GM21423 (cell line): ENCODE measurements at regions not wholly inside any gene's neighbourhood (a gene's known extent, or its start where the extent isn't known, plus 50 kb on each side); places are given as distances from the start of the nearest gene placed in this dataset.

ENCODE experiments used
- ATAC-seq: cut with Tn5 transposase; IDR thresholded peaks from one replicate; pipeline ENCODE4 v1.9.1; 2021; ENCODE audit warnings: mild to moderate bottlenecking, moderate library complexity; ENCODE audit not compliant: unreplicated experiment

DNA sequence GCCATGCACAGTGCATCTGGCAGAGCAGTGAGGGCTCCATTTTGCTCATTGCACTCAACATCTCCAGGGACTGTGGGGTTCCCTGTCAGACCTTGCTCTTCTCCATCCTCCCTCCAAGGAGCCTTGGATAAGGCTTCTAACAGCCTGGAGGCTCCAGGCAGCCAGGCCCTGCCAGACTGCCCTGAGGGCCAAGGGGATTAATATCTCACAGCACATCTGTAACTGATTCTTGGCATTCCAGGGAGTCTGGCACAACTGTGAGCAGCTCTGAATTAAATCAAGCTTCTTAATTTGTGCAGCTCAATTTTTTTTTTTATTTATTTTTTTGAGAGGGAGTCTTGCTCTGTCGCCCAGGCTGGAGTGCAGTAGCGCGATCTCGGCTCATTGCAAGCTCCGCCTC, 224.5 kb upstream of the PGRMC2 start:
- no peak for ATAC-seq

DNA sequence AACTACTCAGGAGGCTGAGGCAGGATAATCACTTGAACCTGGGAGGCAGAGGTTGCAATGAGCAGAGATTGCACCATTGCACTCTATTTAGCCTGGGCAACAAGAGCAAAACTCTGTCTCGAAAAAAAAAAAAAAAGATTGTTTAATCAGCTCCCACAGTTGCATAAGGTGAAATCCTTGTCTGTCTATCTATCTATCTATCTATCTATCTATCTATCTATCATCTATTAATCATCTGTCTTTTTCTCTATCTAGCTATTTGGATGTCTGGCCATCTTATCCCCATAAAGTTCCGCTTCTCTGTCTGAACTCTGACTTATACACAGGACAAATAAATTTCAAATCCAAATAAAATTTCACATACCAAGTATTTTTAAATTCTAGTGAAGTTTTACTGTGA, 223.2 kb upstream of the PGRMC2 start:
- ATAC-seq = no peak

DNA sequence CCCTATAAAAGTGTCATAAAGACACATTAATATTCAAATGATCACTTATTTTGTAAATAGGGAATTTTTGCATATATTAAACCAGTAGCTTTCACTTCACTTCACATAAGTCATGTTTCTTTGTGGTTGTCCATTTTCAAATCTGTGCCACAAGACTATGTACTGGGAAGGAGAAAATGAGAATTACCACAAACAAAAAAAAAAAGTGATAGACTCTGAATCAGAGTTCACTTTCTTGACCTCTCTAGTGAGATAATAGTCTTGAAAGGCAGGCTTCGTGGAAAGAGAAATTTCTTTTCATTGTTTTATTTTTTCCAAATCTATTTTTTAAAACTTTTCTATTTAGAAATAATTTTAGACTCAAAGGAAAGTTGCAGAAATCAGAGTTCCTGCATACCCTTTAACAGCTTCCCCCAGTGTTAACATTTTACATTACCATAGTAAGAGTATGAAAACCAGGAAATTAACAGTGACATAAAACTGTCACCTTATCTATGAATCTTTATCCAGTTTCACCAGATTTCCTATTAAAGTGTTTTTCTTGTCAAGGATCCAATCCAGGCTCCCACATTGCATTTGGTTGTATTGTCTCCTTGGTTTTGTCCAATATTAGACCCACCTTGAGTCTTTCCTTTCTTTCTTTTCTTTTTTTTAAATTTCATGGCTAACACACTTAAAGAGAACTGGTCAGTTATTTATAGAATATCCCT, 215.4 kb upstream of the PGRMC2 start:
- no peak for ATAC-seq

DNA sequence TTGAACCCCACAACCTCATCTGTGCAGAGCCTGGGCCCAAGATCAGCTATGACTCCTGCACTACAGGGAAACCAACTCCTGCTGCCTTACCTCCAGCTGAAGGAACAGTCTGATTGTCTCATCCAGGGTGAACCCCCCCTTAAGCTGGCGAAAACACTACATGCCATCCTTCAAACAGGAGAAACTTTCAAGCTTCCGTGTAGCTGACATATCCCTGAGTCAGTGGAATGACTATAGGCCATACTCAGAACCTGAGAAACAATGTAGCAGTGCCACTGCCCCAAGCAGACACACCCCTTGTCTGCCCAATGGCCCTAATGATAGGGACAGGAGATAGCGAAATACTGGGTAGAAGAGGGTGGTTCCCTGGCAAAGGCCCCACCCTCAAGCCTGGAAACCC, 213.6 kb upstream of the PGRMC2 start:
- ATAC-seq = no peak

DNA sequence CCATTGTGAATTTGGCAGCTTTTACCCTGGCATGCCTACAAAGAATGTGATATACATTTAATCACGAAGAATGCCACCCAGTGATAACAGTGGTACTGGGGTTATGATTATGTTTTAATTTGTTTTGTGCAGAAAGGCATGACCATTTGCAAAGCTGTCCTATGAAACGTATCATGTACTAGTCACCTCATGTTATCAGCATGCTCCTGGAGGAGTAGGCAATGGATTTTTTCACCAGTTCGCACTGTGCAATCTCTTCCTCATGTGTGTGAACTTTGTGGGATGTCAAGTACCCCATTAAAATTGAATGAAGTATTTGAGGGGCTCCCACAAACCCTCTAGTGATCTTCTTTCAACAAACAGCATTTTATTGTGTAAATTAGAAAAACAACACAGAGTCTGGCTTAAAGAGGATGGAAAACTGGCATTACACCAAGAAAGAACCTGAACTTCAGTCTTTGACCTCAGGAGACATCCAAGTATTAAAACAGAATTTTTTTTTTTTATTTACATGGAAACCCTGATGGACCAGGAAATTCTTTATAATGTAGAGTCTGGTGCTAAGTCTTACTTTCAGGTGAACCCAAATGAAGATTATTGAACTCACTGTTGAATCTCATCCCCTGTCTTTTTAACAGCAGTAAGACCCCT, 200.6 kb upstream of the PGRMC2 start:
- ATAC-seq = no peak

DNA sequence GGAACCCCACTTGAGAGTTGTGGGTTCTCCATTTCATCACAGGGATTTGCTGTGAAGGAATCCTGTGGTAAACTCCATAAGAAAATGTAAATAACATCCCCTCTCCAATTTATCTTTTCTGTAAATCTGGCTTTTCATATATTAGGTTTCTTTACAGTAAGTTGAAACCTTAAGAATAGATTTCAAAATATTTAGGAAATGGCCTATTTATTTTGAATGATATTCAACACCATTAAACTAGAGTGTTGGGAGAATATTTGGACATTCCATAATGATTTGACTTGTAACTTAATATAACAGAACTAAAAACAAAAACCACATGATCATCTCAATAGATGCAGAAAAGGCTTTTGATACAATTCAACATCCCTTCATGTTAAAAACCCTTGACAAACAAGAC, 197.3 kb upstream of the PGRMC2 start:
- ATAC-seq = no peak

DNA sequence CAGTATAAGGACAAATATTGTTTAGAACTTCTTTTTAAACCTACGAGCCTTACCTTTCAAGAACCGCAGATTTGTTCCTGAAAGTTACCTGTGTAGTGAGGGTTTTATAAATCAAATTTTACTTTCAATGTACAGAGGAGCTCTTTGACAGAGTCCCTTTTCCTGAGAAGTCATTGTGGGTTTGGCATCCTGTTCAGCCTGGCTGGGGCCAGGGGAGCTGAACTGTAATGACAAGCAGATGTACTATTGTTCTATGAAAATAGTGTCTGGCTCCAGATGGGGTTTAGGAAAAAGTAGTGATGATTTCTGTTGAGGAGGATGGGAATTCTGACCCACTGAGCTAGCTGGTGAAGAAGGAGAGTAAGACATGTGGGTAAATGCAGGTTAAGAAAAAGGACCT, 196.2 kb upstream of the PGRMC2 start:
- no peak for ATAC-seq

DNA sequence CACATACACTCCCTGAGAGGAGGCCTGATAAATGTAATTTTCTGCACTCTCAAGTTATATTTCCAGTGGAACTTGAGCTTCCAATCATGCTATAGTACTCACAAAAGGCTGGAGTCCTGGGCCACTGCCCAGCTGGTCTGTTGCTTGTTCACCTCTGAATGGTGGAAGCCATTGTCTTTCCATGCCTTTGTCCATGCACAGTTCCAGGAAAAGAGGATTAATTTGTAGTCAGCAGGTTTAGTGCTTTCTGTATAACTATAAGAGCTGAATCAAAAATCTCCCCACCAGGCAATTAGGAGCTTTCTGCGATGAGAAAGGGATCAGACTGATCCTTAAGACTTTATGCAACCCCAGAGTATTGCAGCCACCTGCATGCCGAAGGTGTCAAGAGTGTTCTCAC, 195.4 kb upstream of the PGRMC2 start:
- ATAC-seq = no peak

DNA sequence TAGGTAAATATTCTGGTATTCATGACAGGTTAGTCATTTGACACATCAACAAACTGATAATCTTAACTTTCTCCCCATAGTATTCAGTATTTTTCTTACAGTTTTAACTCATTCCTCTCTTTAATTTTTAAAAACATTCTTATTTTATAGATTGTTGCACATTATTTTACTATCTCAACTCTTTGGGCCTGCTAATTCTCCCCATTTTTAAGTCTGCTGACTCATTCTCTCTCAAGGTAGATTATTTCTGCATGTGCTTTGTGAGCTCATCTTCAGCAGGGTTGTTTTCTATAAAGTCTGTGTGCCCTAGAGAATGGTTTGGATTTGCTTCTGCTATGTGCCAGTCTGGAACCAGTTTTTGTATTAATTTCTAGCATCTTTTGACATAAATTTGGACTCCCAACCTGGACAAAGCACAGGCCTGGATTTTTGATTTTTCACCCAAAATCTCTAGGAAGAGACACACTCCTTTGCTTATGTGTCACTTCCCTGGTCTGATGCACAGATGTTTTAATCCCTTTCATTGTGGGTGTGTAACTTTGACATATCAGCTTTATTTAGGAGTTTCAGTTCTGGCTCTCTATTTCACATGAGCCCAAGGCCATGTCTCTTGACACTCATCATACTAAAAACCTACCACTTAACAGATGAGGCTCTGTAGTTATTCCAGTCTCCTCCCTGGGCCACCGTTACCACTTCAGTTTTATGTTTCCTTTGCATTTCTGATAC, 194.3 kb upstream of the PGRMC2 start:
- no peak for ATAC-seq

DNA sequence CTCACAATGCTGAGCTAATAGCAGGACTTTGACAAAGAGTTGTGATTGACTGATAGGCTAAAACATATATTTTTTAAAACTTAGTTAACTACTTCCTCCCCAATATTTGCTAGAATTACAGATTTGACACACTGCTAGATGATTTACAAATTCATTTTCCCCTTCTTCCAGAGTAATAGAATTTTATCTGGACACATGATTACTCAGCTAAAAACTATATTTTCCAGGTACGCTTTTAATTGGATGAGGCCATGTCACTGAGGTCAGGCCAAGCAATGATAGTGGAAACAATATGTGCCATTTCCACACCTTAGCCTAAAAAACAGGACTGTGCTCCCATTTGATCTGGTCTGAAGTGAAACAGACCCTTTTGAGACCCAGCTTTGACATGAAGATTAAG, 193.3 kb upstream of the PGRMC2 start:
- no peak for ATAC-seq

DNA sequence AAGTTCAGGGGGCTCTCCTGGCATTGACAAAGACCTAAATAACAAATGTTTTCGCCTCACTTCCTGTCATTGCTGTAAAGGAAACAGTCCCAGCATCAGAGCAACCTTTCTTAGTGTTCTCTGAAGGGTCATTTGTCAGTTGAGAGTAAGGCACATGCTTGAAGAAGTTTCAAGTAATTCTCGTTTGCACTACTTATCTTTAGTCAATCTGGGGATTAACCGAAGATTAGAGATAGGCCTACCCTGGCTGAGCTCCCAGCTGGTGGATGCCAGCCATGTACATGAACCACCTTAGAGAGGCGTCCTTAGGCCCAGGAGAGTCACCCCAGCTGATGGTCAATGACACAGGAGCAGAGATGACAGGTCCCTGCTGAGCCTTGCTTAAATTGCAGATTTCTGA, 189.9 kb upstream of the PGRMC2 start:
- ATAC-seq = no peak

DNA sequence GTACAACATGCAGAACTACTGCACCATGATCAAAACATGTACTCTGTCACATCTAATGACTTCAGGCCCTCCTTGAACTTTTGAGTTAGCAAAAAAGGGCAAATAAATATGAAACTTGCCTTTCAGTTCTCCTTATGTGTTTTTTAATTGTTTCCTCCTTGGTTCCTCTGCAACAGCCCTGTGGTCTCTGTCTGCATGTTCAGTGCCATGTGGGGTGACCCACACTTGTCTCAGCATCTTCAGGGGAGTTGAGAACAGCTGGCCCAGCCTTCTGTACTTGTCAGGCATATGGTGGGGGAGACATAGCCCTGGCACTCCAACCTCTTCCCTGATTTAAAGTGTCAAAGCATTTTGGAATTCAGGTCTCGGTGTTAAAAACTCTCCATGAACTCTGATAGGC, 188.0 kb upstream of the PGRMC2 start:
- ATAC-seq = no peak

DNA sequence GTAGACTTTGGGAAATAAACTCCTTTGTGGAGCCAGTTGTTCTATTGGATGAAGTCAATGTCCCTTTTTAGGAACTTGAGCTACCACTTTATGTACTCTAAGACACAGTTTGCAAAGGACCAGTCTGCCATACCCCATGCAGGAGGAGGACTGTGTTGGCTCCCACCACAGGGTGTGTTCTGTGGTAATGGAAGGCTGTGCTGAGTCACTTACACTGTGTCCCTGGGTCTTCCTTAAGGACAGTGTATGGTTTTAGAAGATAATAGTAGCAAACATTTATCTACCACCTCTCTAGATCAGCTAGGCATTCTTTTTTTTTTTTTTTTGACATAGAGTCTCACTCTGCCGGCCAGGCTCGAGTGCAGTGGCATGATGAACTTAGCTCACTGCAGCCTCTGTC, 184.0 kb upstream of the PGRMC2 start:
- ATAC-seq = no peak

DNA sequence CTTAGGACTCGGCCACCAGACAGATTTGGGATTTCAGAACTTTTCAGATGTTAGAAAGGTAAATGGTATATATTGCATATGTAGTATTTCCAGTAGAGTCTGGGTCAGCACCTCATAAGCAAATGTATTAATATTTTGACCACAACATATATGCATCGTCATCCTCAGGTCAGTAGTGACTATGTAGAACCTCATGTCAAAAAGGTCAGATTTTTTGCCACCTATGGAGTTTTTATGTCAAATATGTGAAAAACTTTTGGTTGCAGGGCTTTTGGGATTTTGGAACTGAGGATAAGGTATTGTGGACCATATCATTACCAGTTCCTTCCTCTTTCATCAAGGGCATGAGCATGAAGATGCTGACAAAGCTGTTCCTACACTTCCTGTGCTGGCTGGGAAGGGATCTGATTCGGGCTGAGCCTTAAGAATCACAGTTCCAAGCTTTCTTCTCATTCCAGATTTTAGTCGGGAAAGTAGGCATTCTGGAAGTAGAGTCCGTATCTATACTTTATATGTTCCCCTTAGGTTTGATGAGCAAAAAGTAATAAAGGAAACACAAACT, 183.0 kb upstream of the PGRMC2 start:
- ATAC-seq = no peak

DNA sequence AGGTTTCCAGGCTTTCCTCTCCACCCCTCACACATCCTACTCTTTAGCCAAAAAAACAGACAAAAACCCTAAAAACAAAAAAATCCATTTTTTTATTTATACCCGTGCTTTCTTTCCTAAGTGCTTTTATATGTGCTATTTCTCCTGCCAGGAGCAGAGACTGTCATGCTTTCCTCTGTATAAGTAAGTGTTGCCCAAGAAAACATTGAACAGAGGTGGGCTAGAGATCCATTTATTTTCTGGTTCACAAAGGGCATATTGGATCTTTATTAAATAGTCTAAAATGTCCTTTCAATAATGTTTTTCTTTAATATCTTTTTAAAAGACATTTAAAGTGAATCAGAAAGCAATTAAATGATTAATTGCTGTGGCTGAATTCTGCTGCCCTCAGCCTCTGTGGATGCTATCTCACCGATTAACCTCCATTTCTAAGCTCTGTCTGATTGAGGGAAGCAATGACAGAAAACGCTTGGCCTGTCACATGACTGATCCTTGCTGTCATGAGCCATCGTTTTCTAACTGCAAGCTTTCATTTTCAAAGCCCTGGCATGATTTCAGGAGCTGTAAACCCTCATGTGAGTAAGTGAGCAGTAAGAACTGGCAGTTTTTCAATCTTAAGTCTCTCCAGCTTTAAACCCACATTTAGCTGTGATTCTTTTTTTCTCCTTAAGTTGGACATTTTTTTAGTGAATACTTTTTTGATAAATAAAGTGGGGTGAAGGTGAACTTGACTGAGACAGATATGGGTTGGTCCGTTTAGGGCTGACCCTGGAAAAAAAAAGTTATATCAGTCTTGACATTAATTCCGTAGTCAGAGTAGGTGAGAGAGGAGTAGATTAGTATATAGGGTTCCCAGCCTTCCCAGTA, 180.7 kb upstream of the PGRMC2 start:
- ATAC-seq = no peak

DNA sequence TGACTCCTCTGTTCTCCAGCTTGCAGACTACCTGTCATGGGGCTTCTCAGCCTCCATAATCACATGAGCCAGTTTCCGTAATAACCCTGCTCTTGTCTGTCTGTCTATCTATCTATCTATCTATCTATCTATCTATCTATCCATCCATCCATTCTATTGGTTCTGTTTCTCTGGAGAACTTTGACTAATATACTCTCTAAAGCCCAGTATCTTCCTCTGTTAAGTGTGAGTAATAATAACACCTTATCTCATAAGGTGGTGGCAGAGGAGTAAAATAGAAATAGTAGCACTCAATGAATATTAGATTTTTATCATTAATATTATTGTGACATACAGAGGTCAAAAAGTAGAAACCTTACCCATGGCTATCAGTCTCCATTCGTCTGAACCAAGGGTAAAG, 177.9 kb upstream of the PGRMC2 start:
- no peak for ATAC-seq

DNA sequence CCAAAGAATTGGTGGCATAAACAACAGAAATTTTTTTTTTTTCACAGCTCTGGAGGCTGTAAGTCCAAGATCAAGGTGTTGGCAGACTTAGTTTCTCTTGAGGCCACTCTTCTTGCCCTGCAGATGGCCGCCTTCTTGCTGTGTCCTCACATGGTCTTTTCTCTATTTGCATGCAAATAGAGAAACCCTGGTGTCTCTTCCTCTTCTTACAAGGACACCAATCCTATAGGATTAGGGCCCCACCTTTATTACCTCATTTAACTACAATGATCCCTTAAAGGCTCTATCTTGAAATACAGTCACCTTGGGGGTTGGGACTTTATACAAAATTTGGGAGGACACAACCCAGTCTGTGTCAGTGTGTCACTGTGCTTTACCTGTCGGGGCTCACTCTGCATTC, 175.4 kb upstream of the PGRMC2 start:
- no peak for ATAC-seq

DNA sequence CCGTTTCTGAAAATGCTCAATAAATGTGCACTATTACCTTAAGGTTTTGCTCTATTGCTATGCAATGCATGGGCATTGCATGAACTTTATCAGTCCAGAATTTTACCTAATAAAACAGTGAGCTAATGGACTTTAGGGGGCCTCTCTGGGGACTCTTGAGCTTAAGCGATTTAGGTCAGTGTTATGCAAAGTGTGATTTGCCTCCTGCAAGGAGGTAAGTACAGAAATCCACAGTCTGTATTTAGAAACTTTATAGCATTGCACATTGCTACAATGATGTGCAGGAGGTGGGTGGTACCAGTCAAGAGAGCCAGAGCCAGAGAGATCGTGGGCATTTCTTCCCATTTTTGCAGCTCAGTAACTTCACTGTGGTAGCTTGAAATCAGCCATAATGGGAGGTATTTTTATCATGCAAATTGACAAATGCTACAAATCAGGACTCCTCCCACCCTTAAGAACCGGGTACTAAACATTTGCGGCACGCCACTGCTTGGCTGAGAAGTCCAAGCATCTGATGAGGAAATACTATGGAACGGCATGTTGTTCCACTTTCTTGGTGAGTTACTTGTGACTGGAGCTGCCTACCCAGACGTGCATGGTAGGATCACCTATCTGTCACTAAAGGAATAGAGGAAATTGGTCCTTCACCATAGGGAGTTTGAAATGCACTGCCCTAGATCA, 174.6 kb upstream of the PGRMC2 start:
- ATAC-seq = no peak

DNA sequence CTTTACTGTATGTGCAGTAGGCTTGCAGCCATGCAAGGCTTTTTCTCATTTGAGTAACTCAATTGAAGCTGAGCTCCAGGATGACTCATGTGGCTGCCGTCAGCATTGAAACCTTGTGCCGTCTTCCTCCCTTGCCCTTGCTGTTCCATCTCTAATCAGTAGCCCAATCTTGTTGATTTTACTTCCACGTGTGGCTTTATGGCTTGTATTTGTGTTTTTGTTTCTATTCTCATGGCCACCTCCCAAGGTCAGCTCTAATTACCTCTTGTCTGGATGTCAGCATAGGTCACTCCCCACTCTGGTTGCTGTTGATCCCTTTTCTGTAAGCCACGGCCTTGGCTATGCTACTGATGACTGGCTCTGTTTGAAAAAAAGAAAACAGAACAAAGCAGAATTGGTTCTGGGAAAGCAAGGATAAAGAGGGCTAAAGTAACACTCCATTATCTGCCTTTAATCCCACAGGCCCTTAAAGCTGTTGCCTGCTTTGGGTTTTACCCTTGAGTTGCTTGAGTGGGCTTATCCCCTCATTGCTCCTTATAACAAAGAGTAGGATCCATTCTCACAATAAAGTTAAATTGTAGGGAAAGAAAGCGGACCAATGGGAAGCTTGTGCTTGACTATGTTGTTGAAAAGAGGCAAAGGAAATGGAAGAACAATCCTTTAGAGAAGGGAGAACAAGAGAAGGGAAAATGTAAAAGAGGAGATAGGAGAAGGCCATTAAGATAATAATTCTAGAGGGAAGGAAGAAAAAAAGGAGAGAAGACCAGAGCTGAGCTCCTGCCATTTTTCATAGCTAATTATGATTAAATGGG, 173.9 kb upstream of the PGRMC2 start:
- no peak for ATAC-seq

DNA sequence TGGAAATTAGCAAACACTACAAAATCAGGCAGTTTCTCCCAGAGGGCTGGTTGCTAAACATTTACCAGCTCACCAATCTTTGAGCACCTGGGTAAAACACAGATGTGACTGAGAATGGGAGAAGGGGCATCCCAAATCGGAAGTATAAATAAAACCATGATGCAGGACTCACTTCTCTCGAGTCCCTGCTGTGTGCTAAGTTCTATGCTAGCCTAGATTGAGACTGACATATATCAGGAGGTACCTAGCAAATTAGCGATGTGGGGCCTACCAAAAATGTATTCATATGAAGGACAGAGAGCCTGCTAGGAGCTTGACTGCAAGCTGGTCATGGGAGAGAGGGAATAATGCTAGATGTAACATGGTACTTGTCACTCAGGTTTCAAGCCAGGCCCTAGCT, 171.9 kb upstream of the PGRMC2 start:
- no peak for ATAC-seq
